Lung (tissue), 11 donors: ENCODE measurements at regions not wholly inside any gene's neighbourhood (a gene's known extent, or its start where the extent isn't known, plus 50 kb on each side); places are given as distances from the start of the nearest gene placed in this dataset.

ENCODE experiments used
- ATAC-seq: fragments of 200-7000 bp; cut with Tn5 transposase; one replicate; pipeline ENCODE4 v1.9.1; 2020; ENCODE audit warnings: moderate number of reproducible peaks; ENCODE audit not compliant: insufficient read depth, low FRiP score
- DNase-seq, 3 donors: peaks; one replicate each; pipeline ENCODE4 v3.0.0-alpha.2; 2013 to 2017
- H3K27ac ChIP-seq, 2 donors: one replicate each; pipeline ENCODE4 v1.5.1; 2013; ENCODE audit warnings: mild to moderate bottlenecking in 2 of 2, moderate library complexity in 2 of 2, control low read depth in 1 of 2, inconsistent platforms in 1 of 2, low read depth in 1 of 2, low read length in 1 of 2
- H3K27me3 ChIP-seq, 3 donors: one replicate each; pipeline ENCODE4 v1.5.1; 2013; ENCODE audit warnings: low read length in 2 of 3; ENCODE audit not compliant: control insufficient read depth in 3 of 3, insufficient read depth in 3 of 3
- H3K36me3 ChIP-seq, 4 donors: one replicate each; pipeline ENCODE4 v1.5.1; 2013; ENCODE audit warnings: low read length in 4 of 4, mild to moderate bottlenecking in 1 of 4, moderate library complexity in 1 of 4; ENCODE audit not compliant: control insufficient read depth in 4 of 4, insufficient read depth in 4 of 4
- H3K4me1 ChIP-seq, 5 donors: one replicate each; pipeline ENCODE4 v1.5.1; 2013; ENCODE audit warnings: low read length in 5 of 5, mild to moderate bottlenecking in 2 of 5, moderate library complexity in 1 of 5; ENCODE audit not compliant: control insufficient read depth in 5 of 5, insufficient read depth in 5 of 5
- H3K4me3 ChIP-seq: one replicate; pipeline ENCODE4 v1.5.1; 2013; ENCODE audit warnings: mild to moderate bottlenecking, control low read depth, moderate library complexity
- H3K9ac ChIP-seq, 2 donors: one replicate each; pipeline ENCODE4 v1.5.1; 2013; ENCODE audit warnings: low read length in 2 of 2, control low read depth in 1 of 2; ENCODE audit not compliant: insufficient read depth in 1 of 2
- H3K9me3 ChIP-seq, 4 donors: one replicate each; pipeline ENCODE4 v1.5.1; 2013; ENCODE audit warnings: low read length in 3 of 4, mild to moderate bottlenecking in 1 of 4, moderate library complexity in 1 of 4; ENCODE audit not compliant: control insufficient read depth in 4 of 4, insufficient read depth in 3 of 4
- WGBS, 2 donors: extraction: QIAGEN DNeasy Blood & Tissue Kit; methylation state at CpG; one replicate each; pipeline ENCODE4 v1.1.7; 2013; 5-methylcytosine and 5-hydroxymethylcytosine counted together
- TF ChIP-seq, protein P1 (sequence below): IDR thresholded peaks from 2 replicates; pipeline ENCODE4 v1.5.1; 2012; ENCODE audit warnings: mild to moderate bottlenecking; ENCODE audit errors: control extremely low read depth, extremely low read depth
- donor health status: control.
- donor health status: control.
- donor health status: Bipolar disorder and iron deficiency.
- donor health status: healthy.
- donor health status: DM: yes; HTN: yes; CAD: no.

DNA sequence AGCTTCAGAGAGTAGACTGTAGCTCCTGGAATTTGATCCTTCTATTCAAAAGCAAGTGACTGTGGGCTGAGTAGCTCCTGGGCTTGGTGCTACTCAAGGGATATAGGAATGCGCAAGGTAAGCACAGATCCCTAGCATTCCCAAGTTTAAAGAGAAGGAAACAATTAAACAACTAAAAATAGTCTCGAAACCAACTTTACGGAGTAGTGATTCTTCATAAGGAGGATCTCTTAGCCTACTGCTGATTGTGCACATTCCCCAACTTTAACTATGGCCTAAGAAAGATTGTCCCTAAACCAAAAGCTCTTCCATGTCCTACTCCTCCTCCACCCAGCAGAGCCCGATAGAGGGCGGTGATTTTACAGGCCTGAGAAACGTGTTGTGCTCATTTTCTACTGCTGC lies 226.5 kb upstream of the CAMK1G start:
- no peak overlapping the region for H3K27ac ChIP-seq

DNA sequence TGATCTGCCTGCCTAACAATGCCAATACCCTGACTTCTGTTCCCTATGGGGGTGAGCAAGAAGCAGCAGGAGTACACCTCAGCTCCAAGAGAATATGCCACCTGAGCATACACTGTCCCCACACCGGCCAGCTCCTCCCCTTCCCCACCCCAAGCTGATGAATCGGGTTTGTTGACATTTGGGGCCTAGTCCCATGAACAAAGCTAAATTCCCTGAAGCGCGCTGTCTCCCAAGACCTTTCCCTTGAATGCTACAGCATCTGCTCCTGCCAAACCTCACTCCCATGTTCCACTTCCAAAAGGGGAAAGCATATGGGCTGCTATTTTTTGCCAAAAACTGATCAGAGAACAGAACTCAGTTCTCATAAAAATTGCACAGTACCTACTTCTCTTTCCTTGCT lies 220.4 kb upstream of the CAMK1G start:
- Histone ChIP-seq H3K27ac (no peak overlapping the region), H3K9me3 (peaks cover 0 to 13% (median 0%) of the 10 kb centered on the region in 4 donors), H3K4me3 (no peak overlapping the region), H3K36me3 (no peaks in the 10 kb centered on the region), H3K27me3 (no peaks in the 10 kb centered on the region), H3K9ac (no peak overlapping the region), H3K4me1 (no peaks in the 10 kb centered on the region)
- DNase-seq (no peak), ATAC-seq (no peak)
- TF ChIP-seq, protein P1, sequence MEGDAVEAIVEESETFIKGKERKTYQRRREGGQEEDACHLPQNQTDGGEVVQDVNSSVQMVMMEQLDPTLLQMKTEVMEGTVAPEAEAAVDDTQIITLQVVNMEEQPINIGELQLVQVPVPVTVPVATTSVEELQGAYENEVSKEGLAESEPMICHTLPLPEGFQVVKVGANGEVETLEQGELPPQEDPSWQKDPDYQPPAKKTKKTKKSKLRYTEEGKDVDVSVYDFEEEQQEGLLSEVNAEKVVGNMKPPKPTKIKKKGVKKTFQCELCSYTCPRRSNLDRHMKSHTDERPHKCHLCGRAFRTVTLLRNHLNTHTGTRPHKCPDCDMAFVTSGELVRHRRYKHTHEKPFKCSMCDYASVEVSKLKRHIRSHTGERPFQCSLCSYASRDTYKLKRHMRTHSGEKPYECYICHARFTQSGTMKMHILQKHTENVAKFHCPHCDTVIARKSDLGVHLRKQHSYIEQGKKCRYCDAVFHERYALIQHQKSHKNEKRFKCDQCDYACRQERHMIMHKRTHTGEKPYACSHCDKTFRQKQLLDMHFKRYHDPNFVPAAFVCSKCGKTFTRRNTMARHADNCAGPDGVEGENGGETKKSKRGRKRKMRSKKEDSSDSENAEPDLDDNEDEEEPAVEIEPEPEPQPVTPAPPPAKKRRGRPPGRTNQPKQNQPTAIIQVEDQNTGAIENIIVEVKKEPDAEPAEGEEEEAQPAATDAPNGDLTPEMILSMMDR: no peak
- 70 to 76% methylated on average over 4 of the region's 4 CpGs for WGBS, 2 donors

More for the DNA sequence above, 226.5 kb upstream of the CAMK1G start:
- no peak overlapping the region for H3K4me3 ChIP-seq
- H3K9me3 ChIP-seq: peaks cover 0 to 8% (median 0%) of the 10 kb centered on the region in 4 donors
- TF ChIP-seq, protein P1: no peak
- H3K27me3 ChIP-seq: no peaks in the 10 kb centered on the region
- WGBS, 2 donors: 76 to 92% methylated on average over 6 of the region's 6 CpGs
- DNase-seq (no peak), ATAC-seq (no peak)
- no peak overlapping the region for H3K9ac ChIP-seq
- H3K36me3 ChIP-seq: no peaks in the 10 kb centered on the region
- peaks cover 0 to 6% (median 0%) of the 10 kb centered on the region in 5 donors for H3K4me1 ChIP-seq

DNA sequence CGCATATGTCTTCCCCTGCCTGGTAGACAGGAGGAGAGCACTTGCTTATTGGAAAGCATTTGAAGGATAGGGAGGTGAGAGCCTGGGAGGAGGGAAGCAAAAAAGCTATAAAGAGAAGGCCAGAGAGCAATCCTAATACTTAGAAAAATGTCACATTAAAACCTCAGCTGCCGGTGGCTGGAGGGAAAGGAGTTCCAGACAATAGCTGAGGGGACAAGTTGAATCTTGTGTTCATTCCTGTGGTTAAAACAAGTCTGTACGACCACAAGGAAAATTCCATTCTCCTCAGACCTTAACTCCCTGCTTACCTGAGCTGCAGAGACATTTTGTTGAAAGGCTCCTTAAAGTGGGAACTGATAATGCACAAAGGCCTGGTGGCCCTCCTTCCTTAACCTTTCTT lies 218.8 kb upstream of the CAMK1G start:
- TF ChIP-seq, protein P1: no peak
- peaks cover 0 to 5% (median 2%) of the 10 kb centered on the region in 5 donors for H3K4me1 ChIP-seq
- ATAC-seq (no peak), DNase-seq (peak in 2 of 3 donors; percentile 24 to 49)
- no peak overlapping the region for H3K9ac ChIP-seq
- 76 to 81% methylated on average over 3 of the region's 3 CpGs for WGBS, 2 donors
- no peaks in the 10 kb centered on the region for H3K27me3 ChIP-seq
- no peaks in the 10 kb centered on the region for H3K36me3 ChIP-seq
- H3K9me3 ChIP-seq: peaks cover 0 to 6% (median 0%) of the 10 kb centered on the region in 4 donors
- H3K27ac ChIP-seq: no peak overlapping the region
- no peak overlapping the region for H3K4me3 ChIP-seq
